ENCODE measurements at regions not wholly inside any gene's neighbourhood (a gene's known extent, or its start where the extent isn't known, plus 50 kb on each side); places are given as distances from the start of the nearest gene placed in this dataset.

- Histone ChIP-seq H3K4me2 (no peak overlapping the region), H2AFZ (replicated peaks) (no peak overlapping the region), H3K27me3 (no peaks in the 10 kb centered on the region), H4K20me1 (ENCODE audit: low read depth) (no peaks in the 10 kb centered on the region), H3K9ac (no peak overlapping the region), H3K36me3 (no peaks in the 10 kb centered on the region), H3K79me2 (ENCODE audit: low read depth) (no peaks in the 10 kb centered on the region), H3K4me3 (no peak overlapping the region), H3K4me1 (no peaks in the 10 kb centered on the region), H3K9me3 (ENCODE audit: low read depth) (no peaks in the 10 kb centered on the region), H3K27ac (no peak overlapping the region), H3F3A (ENCODE audit: low read depth) (no peaks in the 10 kb centered on the region)
- no peak for DNase-seq (ENCODE audit: low spot score)
- no peaks in the 10 kb centered on the region for H3K9me3 Mint-ChIP-seq
- H3K27me3 Mint-ChIP-seq (ENCODE audit: insufficient read depth, low read depth): no peaks in the 10 kb centered on the region
- TF ChIP-seq EZH2phosphoT487 (IDR thresholded peaks at IDR 0.05): no peak
- TF ChIP-seq EZH2 (IDR thresholded peaks at IDR 0.05): no peak
- TF ChIP-seq CTCF (IDR thresholded peaks at IDR 0.05): no peak
- H3K27ac Mint-ChIP-seq: no peak overlapping the region
- H3K36me3 Mint-ChIP-seq: no peaks in the 10 kb centered on the region
- H3K4me3 Mint-ChIP-seq: no peak overlapping the region
- peaks cover 8% of the 10 kb centered on the region for H3K4me1 Mint-ChIP-seq
Measured at GRCh38 chr12:92417373-92417772, 271.7 kb upstream of the BTG1 start.

GRCh38 chr12:92416385-92416812 lies 270.8 kb upstream of the BTG1 start:
- H3K27ac Mint-ChIP-seq: no peak overlapping the region
- Histone ChIP-seq H3K27ac (no peak overlapping the region), H3K9me3 (ENCODE audit: low read depth) (no peaks in the 10 kb centered on the region), H3K9ac (no peak overlapping the region), H3K36me3 (no peaks in the 10 kb centered on the region), H3K27me3 (no peaks in the 10 kb centered on the region), H3K79me2 (ENCODE audit: low read depth) (no peaks in the 10 kb centered on the region), H3K4me3 (no peak overlapping the region), H4K20me1 (ENCODE audit: low read depth) (no peaks in the 10 kb centered on the region), H3F3A (ENCODE audit: low read depth) (no peaks in the 10 kb centered on the region), H2AFZ (replicated peaks) (no peak overlapping the region), H3K4me1 (no peaks in the 10 kb centered on the region), H3K4me2 (no peak overlapping the region)
- H3K27me3 Mint-ChIP-seq (ENCODE audit: insufficient read depth, low read depth): no peaks in the 10 kb centered on the region
- H3K9me3 Mint-ChIP-seq: no peaks in the 10 kb centered on the region
- H3K4me3 Mint-ChIP-seq: no peak overlapping the region
- DNase-seq (ENCODE audit: low spot score): no peak
- peaks cover 13% of the 10 kb centered on the region for H3K4me1 Mint-ChIP-seq
- H3K36me3 Mint-ChIP-seq: no peaks in the 10 kb centered on the region
- TF ChIP-seq EZH2phosphoT487 (IDR thresholded peaks at IDR 0.05) (no peak), EZH2 (IDR thresholded peaks at IDR 0.05) (no peak), CTCF (IDR thresholded peaks at IDR 0.05) (no peak)

GRCh38 chr12:92414170-92415070 lies 268.8 kb upstream of the BTG1 start:
- Mint-ChIP-seq H3K36me3 (no peaks in the 10 kb centered on the region), H3K4me3 (no peak overlapping the region), H3K9me3 (no peaks in the 10 kb centered on the region), H3K27me3 (ENCODE audit: insufficient read depth, low read depth) (peaks cover 3% of the 10 kb centered on the region), H3K4me1 (peaks cover 16% of the 10 kb centered on the region), H3K27ac (no peak overlapping the region)
- Histone ChIP-seq H3K79me2 (ENCODE audit: low read depth) (no peaks in the 10 kb centered on the region), H2AFZ (replicated peaks) (peak overlapping the region; percentile 8), H4K20me1 (ENCODE audit: low read depth) (no peaks in the 10 kb centered on the region), H3F3A (ENCODE audit: low read depth) (no peaks in the 10 kb centered on the region), H3K9me3 (ENCODE audit: low read depth) (no peaks in the 10 kb centered on the region), H3K4me2 (no peak overlapping the region), H3K4me3 (no peak overlapping the region), H3K4me1 (no peaks in the 10 kb centered on the region), H3K9ac (no peak overlapping the region), H3K27ac (no peak overlapping the region), H3K36me3 (no peaks in the 10 kb centered on the region), H3K27me3 (no peaks in the 10 kb centered on the region)
- no peak for DNase-seq (ENCODE audit: low spot score)
- TF ChIP-seq EZH2 (IDR thresholded peaks at IDR 0.05): no peak
- TF ChIP-seq CTCF (IDR thresholded peaks at IDR 0.05): no peak
- TF ChIP-seq EZH2phosphoT487 (IDR thresholded peaks at IDR 0.05): no peak

Measured in neural progenitor cell (in vitro differentiated cells).